ENCODE measurements at regions not wholly inside any gene's neighbourhood (a gene's known extent, or its start where the extent isn't known, plus 50 kb on each side); places are given as distances from the start of the nearest gene placed in this dataset.

GRCh38 chr1:224874775-224875174 lies 54.7 kb upstream of the DNAH14 start:
- no peak overlapping the region for H3K4me2 ChIP-seq (ENCODE audit: insufficient read depth in 1 of 2, low read depth in 2 of 2, low read length in 2 of 2)
- TF ChIP-seq SP2 (IDR thresholded peaks at IDR 0.05; ENCODE audit: low read length) (no peak), EZH2 (IDR thresholded peaks at IDR 0.05; ENCODE audit: low read depth, low read length, severe bottlenecking) (no peak), FOSL1 (IDR thresholded peaks at IDR 0.05; ENCODE audit: insufficient read depth, low read depth, low read length) (no peak), SIN3A (conservative IDR thresholded peaks at IDR 0.05 in 1 of 2, IDR thresholded peaks at IDR 0.05 in 1 of 2; ENCODE audit: low read depth in 1 of 2, low read length in 2 of 2) (no peak), SRF (IDR thresholded peaks at IDR 0.05; ENCODE audit: low read depth, low read length) (no peak), CHD2 (IDR thresholded peaks at IDR 0.05; ENCODE audit: low read length) (no peak), JUN (IDR thresholded peaks at IDR 0.05; ENCODE audit: low read depth, low read length) (no peak), ASH2L (IDR thresholded peaks at IDR 0.05; ENCODE audit: low read length) (no peak), GTF2F1 (IDR thresholded peaks at IDR 0.05; ENCODE audit: borderline replicate concordance, low read depth, low read length) (no peak), POLR2AphosphoS5 (IDR thresholded peaks at IDR 0.05; ENCODE audit: low read depth, low read length) (no peak), CEBPB (IDR thresholded peaks at IDR 0.05; ENCODE audit: low read depth, low read length) (no peak), TAF1 (IDR thresholded peaks at IDR 0.05; ENCODE audit: low read depth, low read length) (no peak), BRCA1 (IDR thresholded peaks at IDR 0.05; ENCODE audit: low read depth, low read length) (no peak), CREB1 (IDR thresholded peaks at IDR 0.05) (no peak), KDM1A (IDR thresholded peaks at IDR 0.05; ENCODE audit: borderline replicate concordance, low read length) (no peak)
- TF ChIP-seq, protein P1, sequence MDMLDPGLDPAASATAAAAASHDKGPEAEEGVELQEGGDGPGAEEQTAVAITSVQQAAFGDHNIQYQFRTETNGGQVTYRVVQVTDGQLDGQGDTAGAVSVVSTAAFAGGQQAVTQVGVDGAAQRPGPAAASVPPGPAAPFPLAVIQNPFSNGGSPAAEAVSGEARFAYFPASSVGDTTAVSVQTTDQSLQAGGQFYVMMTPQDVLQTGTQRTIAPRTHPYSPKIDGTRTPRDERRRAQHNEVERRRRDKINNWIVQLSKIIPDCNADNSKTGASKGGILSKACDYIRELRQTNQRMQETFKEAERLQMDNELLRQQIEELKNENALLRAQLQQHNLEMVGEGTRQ (IDR thresholded peaks at IDR 0.05; ENCODE audit: low read length) = no peak

More at GRCh38 chr1:224874775-224875174, 54.7 kb upstream of the DNAH14 start:
- POLR2A ChIA-PET (ENCODE audit: partially characterized antibody) = no interaction called here
- no peaks in the 10 kb centered on the region for H3K36me3 ChIP-seq (ENCODE audit: control insufficient read depth in 2 of 4, insufficient read depth in 4 of 4, low read length in 3 of 4)
- H4K91ac ChIP-seq (replicated peaks; ENCODE audit: insufficient read length, low read length) = no peak overlapping the region
- no peak overlapping the region for H2BK120ac ChIP-seq (replicated peaks; ENCODE audit: low read depth, low read length)
- no peaks in the 10 kb centered on the region for H3K79me1 ChIP-seq (ENCODE audit: low read depth, low read length)
- CTCF ChIA-PET (ENCODE audit: partially characterized antibody) = interaction anchor here (1.1 to 9.8 kb wide), 6 partner anchors 21 to 192 kb away, joined by 3 to 60 read pairs (median 6); no protein-coding TSS in a partner anchor
- H3K4me1 ChIP-seq (replicated peaks in 1 of 4; ENCODE audit: control insufficient read depth in 3 of 4, insufficient read depth in 4 of 4, low read length in 3 of 4) = peaks cover 0 to 18% (median 10%) of the 10 kb centered on the region in 4 experiments; a peak in 6 of 7 replicates
- H3K27me3 ChIP-seq (replicated peaks in 1 of 4; ENCODE audit: control insufficient read depth in 3 of 4, extremely low read depth in 1 of 4, insufficient read depth in 3 of 4, low read length in 3 of 4) = no peaks in the 10 kb centered on the region
- H3K56ac ChIP-seq (replicated peaks; ENCODE audit: insufficient read length, low read depth, low read length) = no peak overlapping the region
- no peak overlapping the region for H3K18ac ChIP-seq (ENCODE audit: extremely low read depth, low read length)
- H3K9me3 ChIP-seq (ENCODE audit: insufficient read depth in 2 of 2, low read depth in 1 of 2, low read length in 1 of 2) = no peaks in the 10 kb centered on the region
- H3K9ac ChIP-seq (replicated peaks in 1 of 4; ENCODE audit: extremely low read depth in 1 of 4, low read depth in 3 of 4, low read length in 3 of 4) = no peak overlapping the region
- no peak overlapping the region for H2AFZ ChIP-seq (ENCODE audit: low read length)
- H2BK20ac ChIP-seq (ENCODE audit: low read length) = no peak overlapping the region
- H3K14ac ChIP-seq (ENCODE audit: insufficient read length) = no peak overlapping the region
- no peak overlapping the region for H3K4ac ChIP-seq (replicated peaks; ENCODE audit: insufficient read length, low read depth, low read length)
- no peaks in the 10 kb centered on the region for H4K20me1 ChIP-seq (replicated peaks in 1 of 2; ENCODE audit: control insufficient read depth in 1 of 2, insufficient read depth in 2 of 2, low read length in 2 of 2)
- no peaks in the 10 kb centered on the region for H3K23me2 ChIP-seq (ENCODE audit: low read depth, low read length)
- WGBS, 2 experiments (ENCODE audit: extremely low coverage in 1 of 2, insufficient coverage in 1 of 2, insufficient read length in 1 of 2, insufficient replicate concordance in 2 of 2, low coverage in 1 of 2, low lambda C conversion rate in 2 of 2, missing lambda C conversion rate in 1 of 2) = 94% methylated on average over 7 of the region's 7 CpGs; no CpG with 5 or more reads in 1 of the 2 experiments
- H2BK5ac ChIP-seq (ENCODE audit: low read depth, low read length) = no peak overlapping the region
- H4K8ac ChIP-seq (ENCODE audit: extremely low read depth, insufficient read depth, low read length) = no peak overlapping the region
- no peak overlapping the region for H3K23ac ChIP-seq (ENCODE audit: insufficient read length)
- H2AK5ac ChIP-seq (ENCODE audit: low read depth, low read length) = no peak overlapping the region
- H3K79me2 ChIP-seq (ENCODE audit: control insufficient read depth in 1 of 2, insufficient read depth in 2 of 2, low read length in 2 of 2) = no peaks in the 10 kb centered on the region
- H2BK12ac ChIP-seq (ENCODE audit: low read depth, low read length) = no peak overlapping the region
- H3K4me3 ChIP-seq (ENCODE audit: extremely low read depth in 1 of 4, insufficient read depth in 2 of 4, low read depth in 3 of 4, low read length in 4 of 4) = no peak overlapping the region
- no peak overlapping the region for H3K27ac ChIP-seq (ENCODE audit: low read depth, low read length)
- no peak for FAIRE-seq
- H2BK15ac ChIP-seq (ENCODE audit: low read length) = no peak overlapping the region
- no peak overlapping the region for H4K5ac ChIP-seq (ENCODE audit: insufficient read length, low read depth, low read length)
- no peak for DNase-seq (ENCODE audit: low read depth in 1 of 2, low spot score in 2 of 2)
